Activated CD8-positive, alpha-beta memory T cell treated with anti-CD3 and anti-CD28 coated beads for 36 hours (primary cell): ENCODE measurements at regions not wholly inside any gene's neighbourhood (a gene's known extent, or its start where the extent isn't known, plus 50 kb on each side); places are given as distances from the start of the nearest gene placed in this dataset.

Experiments used
- CTCF ChIA-PET: fragments of 350-600 bp; sonication (Branson Sonifier 250); formaldehyde crosslinking; loops from one replicate; lab custom pipeline; 2021; ENCODE audit warnings: antibody characterized with exemption; lab: Charles Lee
- POLR2A ChIA-PET: fragments of 350-600 bp; sonication (Branson Sonifier 250); formaldehyde crosslinking; loops from one replicate; lab custom pipeline; 2021; ENCODE audit warnings: antibody characterized with exemption; lab: Charles Lee

- ChIA-PET POLR2A (no interaction called here), CTCF (no interaction called here)
Observed at GRCh38 chr6:82073484-82073883, 174.1 kb downstream of the IBTK start.

DNA sequence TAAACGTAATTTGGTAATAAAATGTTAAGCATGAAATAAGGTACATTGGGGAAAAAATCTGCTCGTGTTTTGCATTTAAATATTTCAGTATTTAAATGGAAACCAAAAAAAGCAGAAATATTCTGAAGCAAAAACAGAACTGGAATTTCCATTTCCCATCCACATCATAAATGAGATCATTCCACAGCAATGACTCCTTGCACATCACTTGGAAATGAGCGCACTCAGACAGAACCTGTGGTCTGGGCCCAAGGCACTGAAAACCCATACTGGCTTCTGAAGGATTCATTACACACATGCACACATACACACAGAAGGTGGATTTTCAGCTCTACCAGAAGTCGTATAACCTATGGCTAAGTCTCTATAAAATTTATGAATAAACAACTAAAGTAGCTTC is 174.8 kb downstream of the IBTK start:
- POLR2A ChIA-PET, result no interaction called here
- CTCF ChIA-PET, result no interaction called here

GRCh38 chr6:82072121-82072521 is 175.4 kb downstream of the IBTK start:
- ChIA-PET CTCF (no interaction called here), POLR2A (no interaction called here)

DNA sequence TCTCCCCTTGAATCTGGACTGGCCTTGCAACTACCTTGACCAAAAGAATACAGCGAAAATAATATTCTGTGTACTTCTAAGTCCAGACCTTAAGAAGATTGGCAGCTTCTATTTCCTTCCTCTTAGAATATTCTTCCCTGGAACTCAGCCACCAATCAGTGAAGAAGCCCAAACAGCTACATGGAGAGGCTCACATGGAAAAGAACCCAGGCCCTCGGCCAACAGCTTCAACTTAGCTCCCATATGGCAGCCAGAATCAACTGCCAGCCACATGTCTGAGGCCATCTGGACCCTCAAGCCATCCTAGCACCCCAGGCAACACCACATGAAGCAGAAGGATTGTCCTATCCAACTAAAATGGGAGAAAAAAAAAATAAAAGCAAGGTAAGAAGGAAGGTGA is 178.8 kb downstream of the IBTK start:
- ChIA-PET CTCF (no interaction called here), POLR2A (no interaction called here)

GRCh38 chr6:82066991-82067411 is 180.5 kb downstream of the IBTK start:
- ChIA-PET POLR2A (no interaction called here), CTCF (no interaction called here)

DNA sequence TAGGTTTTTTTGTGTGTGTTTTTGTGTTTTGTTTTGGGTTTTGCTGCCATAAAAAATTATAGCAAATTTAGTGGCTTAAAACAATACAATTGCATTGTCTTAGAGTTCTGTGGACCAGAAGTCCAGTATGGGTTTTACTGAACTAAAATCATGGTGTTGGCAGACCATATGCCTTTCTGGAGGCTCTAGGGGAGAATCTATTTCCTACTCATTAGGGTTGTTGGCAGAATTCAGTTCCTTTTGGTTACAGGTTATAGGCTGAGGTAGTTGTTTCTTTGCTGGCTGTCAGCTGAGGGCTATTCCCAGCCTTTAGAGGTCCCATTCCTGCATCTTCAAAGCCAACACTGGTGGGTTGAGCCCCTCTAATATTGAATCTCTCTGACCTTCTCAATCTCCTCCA is 181.3 kb downstream of the IBTK start:
- ChIA-PET POLR2A (no interaction called here), CTCF (no interaction called here)

- POLR2A ChIA-PET, result no interaction called here
- CTCF ChIA-PET, result interaction anchor here (0.6 kb wide), 1 partner anchor 223 kb away, joined by 7 read pairs; no protein-coding TSS in a partner anchor
Observed at GRCh38 chr6:82063574-82063973, 184.0 kb downstream of the IBTK start.

DNA sequence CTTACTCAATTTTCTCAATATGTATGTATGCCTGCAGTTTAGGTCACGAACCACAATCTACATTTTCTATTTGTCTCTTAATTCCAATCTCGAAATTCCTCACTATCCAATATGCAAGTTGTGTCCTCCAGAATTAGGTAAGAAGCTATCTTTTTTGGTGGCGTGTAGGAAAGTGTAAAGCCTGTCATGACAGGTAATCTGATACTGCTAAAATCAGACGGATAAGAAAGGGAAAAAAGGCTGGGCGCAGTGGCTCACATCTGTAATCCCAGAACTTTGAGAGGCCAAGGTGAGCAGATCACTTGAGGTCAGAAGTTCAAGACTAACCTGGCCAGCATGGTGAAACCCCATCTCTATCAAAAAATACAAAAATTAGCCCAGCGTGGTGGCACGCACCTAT is 185.3 kb downstream of the IBTK start:
- POLR2A ChIA-PET, result no interaction called here
- CTCF ChIA-PET, result no interaction called here

DNA sequence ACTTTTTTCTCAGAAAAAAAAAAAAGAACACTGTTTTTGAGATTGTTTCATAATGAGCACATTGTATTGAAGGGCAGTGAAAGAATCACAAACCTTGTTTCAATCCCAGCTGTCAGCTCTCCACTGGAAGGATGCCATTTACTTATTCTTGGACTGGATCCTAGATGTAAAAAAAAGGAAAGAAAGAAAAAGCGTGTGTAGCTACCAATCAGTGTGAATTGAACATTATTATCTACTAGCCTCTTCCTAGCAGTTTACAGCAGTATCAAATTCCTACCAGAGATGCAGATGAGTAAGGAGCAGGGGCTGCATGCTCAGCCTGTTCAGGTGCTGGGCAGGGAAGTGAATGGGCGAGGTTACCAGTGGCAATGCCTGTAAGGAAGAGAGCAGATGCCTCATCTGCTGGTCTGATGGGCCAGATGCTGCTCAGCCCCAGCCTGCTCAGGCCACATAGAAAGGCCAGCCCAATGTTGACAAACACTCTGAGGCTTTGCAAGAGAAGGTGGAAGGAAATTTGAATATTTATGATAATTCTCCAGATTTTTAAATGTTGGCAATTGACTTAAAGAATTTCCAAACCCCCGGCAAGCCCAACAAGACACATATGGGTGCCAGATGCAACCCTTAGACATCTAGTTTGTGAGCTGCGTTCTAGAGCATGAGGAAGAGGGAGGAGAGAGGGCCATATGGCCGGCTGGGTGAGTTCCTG is 189.5 kb downstream of the IBTK start:
- POLR2A ChIA-PET, result no interaction called here
- CTCF ChIA-PET, result no interaction called here

DNA sequence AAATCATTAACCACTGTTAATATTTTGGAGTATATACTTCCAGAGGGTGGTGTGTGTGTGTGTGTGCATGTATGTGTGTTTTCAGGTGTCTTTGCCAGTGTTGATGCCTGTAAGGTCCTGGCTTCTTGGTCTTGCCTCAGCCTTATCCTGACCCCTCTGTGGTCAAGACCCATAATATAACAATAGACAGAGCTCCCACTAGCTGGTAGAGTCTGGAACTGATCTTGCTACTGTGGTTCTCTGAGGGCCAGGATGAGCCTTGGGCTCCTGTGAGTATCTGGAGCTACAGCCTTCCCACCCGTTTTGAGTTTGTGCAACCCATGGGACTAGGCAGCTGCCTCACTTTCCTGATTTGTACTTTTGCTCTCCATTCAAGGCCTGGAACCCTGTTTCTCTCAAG is 191.0 kb downstream of the IBTK start:
- ChIA-PET POLR2A (no interaction called here), CTCF (no interaction called here)

DNA sequence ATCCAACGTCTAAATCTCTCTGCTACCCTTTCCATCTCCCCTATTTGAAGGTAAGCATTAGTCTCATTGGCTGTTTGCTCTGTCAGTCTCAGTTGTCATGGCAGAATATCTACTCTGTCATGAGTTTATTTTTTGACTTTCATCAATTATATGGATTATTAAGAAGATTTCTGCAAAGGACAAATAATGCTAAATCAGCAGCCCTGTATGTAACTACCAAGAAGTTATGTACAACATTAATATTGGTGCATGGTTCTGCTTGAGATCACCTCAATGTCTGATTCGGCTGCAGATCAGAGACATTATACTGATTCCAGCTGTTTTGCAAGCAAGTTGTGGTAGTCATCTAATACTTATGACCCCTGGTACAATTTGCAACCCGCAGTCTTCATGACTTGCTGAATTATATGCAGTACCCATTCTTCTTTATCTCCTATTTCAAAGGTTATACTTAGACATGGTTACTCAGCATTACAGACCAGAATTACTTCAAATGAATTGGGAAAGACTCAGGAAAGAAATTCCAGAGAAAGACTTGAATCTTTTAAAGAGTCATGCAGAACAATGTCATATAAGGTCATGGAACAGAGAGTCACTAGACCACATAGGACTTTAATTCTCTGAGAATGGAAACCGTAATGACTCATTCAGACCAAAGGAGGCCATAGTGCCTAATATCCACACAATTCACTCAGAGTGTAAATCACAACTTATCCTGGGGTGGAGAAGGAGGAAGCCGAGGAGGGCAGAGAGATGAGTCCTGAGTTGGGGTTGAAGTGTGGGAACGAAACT is 201.4 kb downstream of the IBTK start:
- CTCF ChIA-PET, result no interaction called here
- POLR2A ChIA-PET, result no interaction called here

- CTCF ChIA-PET, result no interaction called here
- POLR2A ChIA-PET, result no interaction called here
Observed at GRCh38 chr6:82040405-82041221, 206.9 kb downstream of the IBTK start.

DNA sequence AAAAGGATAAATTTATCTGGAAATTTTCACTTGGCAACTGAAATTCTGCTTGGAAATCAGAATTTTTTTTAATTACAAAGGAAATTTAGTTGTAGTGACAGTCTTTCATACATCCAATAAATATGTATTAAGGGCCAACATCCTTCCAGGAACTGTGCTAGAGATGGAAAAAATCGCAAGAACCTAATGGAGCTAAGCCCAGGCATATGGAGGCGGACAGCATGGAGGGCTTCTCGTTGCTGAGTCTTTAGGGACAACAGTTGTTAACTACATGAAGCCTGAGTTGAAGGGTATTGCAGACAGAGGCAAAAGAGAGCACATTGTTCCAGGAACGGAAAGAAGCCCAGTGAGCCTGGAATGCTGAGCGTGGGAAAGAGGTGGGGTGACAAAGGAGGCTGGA is 208.9 kb downstream of the IBTK start:
- ChIA-PET CTCF (no interaction called here), POLR2A (no interaction called here)

GRCh38 chr6:82035526-82035925 is 212.0 kb downstream of the IBTK start:
- CTCF ChIA-PET, result no interaction called here
- POLR2A ChIA-PET, result no interaction called here

GRCh38 chr6:82033631-82034211 is 213.8 kb downstream of the IBTK start:
- POLR2A ChIA-PET, result no interaction called here
- CTCF ChIA-PET, result no interaction called here

DNA sequence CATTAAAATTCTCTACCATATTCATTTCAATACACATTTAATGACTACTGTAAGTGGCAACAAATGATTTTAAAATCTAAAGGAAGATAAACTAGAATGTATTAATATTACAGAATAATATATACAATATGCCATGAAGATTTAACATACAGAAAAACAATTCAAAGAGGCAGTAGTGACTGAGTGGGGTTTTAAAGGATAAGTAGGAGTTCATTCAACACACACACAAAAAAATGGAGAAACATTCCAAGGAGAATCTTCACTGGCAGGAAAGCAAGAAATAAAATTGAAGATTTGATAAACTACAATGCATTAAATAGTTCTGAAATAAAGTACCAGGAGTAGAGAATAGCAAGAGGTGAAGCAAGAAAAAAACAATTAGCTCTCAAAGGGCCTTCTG is 215.1 kb downstream of the IBTK start:
- ChIA-PET POLR2A (no interaction called here), CTCF (no interaction called here)

DNA sequence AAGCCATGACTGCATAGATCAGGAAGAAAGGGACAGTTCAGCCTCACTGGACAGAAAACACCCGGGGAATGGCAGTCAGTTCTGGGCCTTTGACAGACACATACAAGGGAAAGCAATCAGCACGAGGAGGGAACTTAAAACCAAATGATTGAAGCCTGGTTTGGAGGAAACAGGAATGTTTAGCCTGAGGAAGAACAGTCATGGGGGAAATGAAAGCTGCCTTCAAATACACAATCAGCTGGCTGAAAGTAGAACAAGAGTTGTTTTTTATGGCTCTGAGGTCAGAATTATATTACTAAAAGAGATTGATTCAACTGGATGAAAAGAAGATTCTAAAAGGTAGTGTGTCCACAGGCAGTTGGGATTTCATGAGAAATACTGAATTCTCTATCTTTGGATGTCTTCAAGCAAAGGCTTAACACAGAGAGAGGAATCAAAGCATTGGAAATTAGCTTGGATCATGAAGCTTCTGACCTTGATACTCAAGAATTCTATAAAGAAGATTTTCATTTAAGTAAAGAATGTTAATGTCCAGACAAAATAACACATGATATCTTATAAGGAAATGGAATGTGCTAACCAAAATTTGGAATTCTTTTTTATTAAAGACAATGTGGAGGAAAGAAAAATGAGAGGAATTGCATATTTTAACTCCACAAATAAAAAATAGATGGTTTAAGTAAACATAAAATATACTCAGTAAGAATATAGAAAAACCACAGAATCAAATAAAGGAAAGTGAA is 216.6 kb downstream of the IBTK start:
- POLR2A ChIA-PET, result no interaction called here
- CTCF ChIA-PET, result no interaction called here

DNA sequence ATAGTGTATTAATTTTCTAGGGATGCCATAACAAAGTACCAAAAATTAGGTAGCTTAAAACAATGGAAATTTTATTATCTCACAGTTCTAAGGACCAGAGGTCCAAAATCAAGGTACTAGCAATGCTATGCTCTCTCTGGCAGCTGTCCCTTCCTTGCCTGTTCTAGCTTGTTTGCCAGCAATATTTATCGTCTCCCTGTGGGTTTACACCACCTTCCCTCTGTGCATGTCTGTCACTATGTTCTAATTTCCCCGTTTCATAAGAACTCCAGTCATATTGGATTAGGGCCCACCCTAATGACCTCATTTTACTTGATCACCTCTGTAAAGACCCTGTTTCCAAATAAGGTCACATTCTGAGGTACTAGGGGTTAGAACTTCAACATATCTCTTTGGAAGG is 217.2 kb downstream of the IBTK start:
- POLR2A ChIA-PET, result no interaction called here
- CTCF ChIA-PET, result no interaction called here

DNA sequence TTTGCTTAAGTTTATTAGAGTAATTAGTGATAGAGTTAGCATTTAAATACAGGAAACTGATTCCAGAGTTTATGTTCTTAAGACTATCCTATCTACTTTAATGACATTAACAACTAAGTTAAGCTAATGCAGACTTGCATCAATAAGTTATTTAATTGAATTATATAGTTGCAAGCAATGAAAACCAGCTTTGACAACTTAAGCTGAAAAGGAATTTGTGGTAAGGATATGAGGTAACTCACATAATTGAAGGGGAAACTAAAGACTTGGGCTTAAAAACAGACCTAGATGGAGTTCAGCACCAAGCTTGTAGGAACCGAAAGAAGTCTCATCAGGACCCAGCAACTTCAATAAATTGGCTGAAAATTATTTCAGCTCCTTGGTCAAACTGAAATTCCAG is 222.3 kb downstream of the IBTK start:
- CTCF ChIA-PET, result no interaction called here
- POLR2A ChIA-PET, result no interaction called here
